Activated CD4-positive, alpha-beta T cell treated with anti-CD3 and anti-CD28 coated beads for 48 hours (primary cell): ENCODE measurements at regions not wholly inside any gene's neighbourhood (a gene's known extent, or its start where the extent isn't known, plus 50 kb on each side); places are given as distances from the start of the nearest gene placed in this dataset.
"Not testable (repeated sequence)": the region's sequence is repeated elsewhere in the genome, so short reads cannot be mapped to it uniquely, and the experiment has no call there.

Source experiments
- DNase-seq: peaks from one replicate; pipeline ENCODE4 v3.0.0-alpha.2; 2020

- no peak for DNase-seq
Measured at GRCh38 chr18:60059216-60059615, 159.4 kb downstream of the PMAIP1 start.

DNA sequence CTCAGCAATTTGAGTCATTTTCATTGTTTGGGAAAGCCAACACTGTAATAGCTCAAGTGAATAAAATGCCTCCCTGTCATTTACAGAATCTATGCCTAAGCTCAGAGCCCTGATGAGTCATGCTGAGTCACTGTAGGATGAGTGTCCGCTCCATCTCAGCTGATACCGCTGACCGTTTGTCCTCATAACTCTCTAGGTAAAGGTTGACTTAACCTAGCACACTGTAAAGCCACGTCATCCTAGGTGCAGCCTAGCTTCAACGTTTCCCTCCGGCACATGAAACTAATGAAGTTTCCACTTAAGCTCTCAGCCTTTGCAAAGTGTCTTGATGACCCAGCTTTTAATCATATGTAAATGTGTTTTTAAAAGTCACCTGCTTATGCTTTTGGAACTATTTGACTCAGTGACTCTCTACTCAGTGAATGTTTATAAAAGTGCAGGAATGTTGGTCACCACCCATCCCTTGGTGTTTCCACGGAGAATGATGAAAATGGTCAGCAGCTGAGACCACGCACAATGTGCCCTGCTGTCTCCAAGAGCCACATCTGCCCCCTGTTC is 154.0 kb downstream of the PMAIP1 start:
- no peak for DNase-seq

GRCh38 chr18:60050821-60051220 is 151.0 kb downstream of the PMAIP1 start:
- DNase-seq = no peak

- DNase-seq = no peak
Measured at GRCh38 chr18:60049172-60049571, 149.4 kb downstream of the PMAIP1 start.

GRCh38 chr18:60047556-60047955 is 147.8 kb downstream of the PMAIP1 start:
- DNase-seq = no peak

GRCh38 chr18:60044290-60045006 is 144.7 kb downstream of the PMAIP1 start:
- no peak for DNase-seq

DNA sequence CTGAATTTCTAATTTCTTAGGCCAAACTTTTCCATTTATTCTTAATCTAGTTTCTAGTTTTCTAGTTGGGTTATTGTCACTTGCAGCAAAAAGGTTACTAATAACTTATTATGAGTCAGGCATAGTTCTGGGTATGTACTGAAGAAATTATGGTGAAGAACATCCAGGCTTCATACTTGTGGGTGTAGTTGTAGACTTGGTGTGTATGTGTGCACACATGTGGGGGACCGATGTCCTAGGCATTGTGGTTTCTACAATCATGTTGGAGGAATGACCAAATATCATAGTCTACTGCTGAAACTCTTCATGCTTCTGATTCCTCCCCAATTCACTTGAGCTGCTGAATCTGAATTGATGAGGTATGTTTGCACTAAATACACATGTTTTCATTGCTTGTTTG is 141.2 kb downstream of the PMAIP1 start:
- DNase-seq = no peak

- DNase-seq = no peak
Measured at GRCh38 chr18:60038731-60039130, 138.9 kb downstream of the PMAIP1 start.

DNA sequence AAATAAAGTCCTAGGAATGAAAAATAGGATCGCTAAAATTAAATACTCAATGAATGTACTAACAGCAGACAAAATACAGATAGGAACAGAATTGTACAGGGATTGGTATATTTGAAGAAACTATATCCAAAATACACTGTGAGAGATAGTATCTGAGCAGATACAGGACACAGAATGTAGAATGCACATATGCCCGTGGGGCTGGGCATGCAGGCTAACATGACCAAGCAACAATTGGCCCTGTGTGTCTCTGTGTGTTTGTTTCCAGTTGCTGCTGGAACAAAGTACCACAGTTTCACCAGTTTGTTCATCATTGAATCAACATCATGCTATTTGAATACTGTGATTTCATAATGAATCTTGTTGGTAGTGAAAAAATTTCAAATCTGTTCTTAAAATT is 127.6 kb downstream of the PMAIP1 start:
- no peak for DNase-seq

- DNase-seq = no peak
Measured at GRCh38 chr18:60024857-60025256, 125.1 kb downstream of the PMAIP1 start.

DNA sequence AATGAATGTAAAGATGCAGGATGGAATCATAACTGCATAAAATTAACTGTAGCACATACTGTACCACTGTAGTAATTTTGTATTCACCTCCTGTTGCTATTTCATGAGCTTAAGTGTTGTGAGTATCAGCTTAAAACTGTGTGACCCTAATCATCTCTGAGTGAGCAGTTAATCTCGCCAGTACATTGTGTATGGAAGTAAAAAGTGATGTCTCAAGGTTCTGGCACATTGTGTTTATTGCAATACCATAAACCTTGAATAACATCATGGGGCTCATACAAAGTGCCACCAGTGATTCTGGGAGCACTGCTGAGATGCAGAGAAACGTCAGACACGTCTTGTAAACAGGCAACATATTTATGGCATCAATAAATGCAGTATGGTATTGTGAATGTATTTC is 124.5 kb downstream of the PMAIP1 start:
- DNase-seq = no peak

- no peak for DNase-seq
Measured at GRCh38 chr18:60022671-60023276, 123.0 kb downstream of the PMAIP1 start.

GRCh38 chr18:60021556-60021955 is 121.8 kb downstream of the PMAIP1 start:
- DNase-seq = no peak

DNA sequence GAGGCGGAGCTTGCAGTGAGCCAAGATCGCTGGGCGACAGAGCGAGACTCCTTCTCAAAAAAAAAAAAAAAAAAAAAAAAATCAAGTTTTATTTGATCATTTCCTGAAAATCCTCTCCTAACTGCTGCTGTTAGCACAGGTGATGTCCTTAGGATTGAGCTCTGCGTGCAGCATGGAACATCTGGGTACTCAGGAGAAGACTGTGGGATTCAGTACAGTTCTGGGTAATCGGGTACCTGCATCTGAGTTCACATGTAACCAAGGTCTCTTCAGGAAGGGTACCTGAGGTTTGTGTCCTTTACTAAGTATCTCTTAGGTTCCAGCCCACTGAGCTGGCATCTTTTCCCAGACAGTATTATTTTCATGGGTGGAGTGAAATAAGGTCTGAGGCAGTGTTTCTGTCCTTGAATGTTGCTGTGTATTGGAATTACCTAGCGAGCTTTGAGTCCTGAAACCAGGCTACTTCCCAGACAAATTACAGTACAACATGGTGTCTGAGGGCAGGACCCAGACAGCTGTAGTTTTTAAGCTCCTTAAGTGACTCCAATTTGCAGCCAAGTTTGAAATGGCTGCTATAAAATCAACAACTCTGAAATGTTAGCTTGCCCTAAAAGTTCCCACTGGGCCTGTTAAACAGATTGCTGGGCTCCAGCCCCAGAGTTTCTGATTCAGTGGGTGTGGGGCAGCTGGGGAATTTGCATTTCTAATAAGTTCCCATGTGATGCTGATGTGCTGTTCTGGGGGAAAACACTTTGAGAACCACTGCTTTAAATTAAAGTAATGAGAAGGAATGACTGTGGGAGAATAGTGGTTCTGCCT is 120.5 kb downstream of the PMAIP1 start:
- DNase-seq = no peak

DNA sequence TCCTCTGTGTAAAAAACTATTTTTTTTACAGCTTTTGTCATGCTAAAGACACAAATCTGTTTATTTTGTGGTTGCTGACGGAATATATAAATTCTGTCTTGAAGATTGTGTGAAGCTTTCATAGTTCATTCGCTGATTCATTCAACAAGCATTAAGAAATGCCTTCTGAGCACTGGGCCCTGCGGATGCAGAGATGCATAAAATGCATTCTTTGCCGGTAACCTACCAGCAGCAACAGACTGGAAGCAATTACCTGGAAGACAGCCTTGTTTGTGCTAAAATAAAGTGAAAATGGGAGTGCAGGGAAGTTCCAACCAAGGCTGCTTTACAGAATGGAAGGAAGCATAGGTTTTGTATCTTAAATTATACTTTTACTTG is 119.7 kb downstream of the PMAIP1 start:
- no peak for DNase-seq

GRCh38 chr18:60018618-60019462 is 119.0 kb downstream of the PMAIP1 start:
- DNase-seq = no peak

- not testable (repeated sequence) for DNase-seq
Measured at GRCh38 chr18:60018134-60018533, 118.3 kb downstream of the PMAIP1 start.

DNA sequence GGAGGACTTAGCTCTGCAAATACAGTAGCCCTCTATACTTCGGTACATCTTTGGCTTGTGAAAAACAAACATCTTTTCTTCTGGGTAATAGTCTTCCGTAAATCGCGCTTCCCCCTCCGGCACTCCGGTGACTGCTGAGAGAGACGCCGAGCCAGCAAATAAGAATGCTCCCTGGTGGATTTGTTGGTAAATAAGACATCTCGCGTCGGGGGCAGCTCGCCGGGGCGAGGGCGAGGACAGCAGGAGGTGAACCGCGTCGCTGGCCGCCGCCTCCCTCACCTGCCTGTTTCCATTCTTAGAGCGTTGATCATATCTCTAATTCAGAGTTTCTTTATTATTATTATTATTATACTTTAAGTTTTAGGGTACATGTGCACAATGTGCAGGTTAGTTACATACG is 117.6 kb downstream of the PMAIP1 start:
- no peak for DNase-seq

GRCh38 chr18:60015826-60016225 is 116.0 kb downstream of the PMAIP1 start:
- not testable (repeated sequence) for DNase-seq

- DNase-seq = not testable (repeated sequence)
Measured at GRCh38 chr18:60013148-60013547, 113.4 kb downstream of the PMAIP1 start.

- no peak for DNase-seq
Measured at GRCh38 chr18:60010984-60011383, 111.2 kb downstream of the PMAIP1 start.

DNA sequence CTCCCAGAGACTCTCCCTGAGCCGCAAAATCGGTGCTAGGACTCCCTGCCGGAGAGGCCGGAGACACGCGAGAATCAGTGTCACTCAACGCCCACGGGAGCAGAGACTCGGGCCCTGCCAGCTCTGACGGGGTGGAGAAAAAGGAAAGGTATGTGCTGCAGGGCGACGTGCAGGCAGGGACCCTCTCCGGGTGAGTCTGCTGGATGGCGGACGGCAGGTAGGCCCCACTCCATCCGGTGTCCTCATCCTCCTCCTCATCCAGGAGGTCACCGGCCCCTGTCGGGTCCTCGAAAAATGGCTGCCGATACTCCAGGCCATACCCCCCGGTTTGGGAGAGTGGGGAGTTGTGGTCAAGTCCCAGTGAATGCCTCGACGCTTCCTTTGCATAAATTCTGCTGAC is 110.7 kb downstream of the PMAIP1 start:
- no peak for DNase-seq

GRCh38 chr18:60007661-60008060 is 107.9 kb downstream of the PMAIP1 start:
- DNase-seq = no peak
